ENCODE measurements at regions not wholly inside any gene's neighbourhood (a gene's known extent, or its start where the extent isn't known, plus 50 kb on each side); places are given as distances from the start of the nearest gene placed in this dataset.

- TF ChIP-seq CTCF (IDR thresholded peaks at IDR 0.05; ENCODE audit: low read depth, low read length) (no peak), EZH2phosphoT487 (IDR thresholded peaks at IDR 0.05; ENCODE audit: low read depth) (no peak)
Measured at GRCh38 chr10:59508956-59509355, 146.6 kb upstream of the FAM13C start.

Measured in OCI-LY3 (cell line).